Activated CD8-positive, alpha-beta T cell treated with anti-CD3 and anti-CD28 coated beads for 36 hours (primary cell): ENCODE measurements at regions not wholly inside any gene's neighbourhood (a gene's known extent, or its start where the extent isn't known, plus 50 kb on each side); places are given as distances from the start of the nearest gene placed in this dataset.

Experiments used
- ATAC-seq: fragments of 200-7000 bp; cut with Tn5 transposase; one replicate; pipeline ENCODE4 v1.10.0; 2021; ENCODE audit warnings: mild to moderate bottlenecking, moderate library complexity
- CTCF ChIA-PET: fragments of 350-600 bp; sonication (Branson Sonifier 250); formaldehyde crosslinking; loops from one replicate; lab custom pipeline; 2021; ENCODE audit warnings: antibody characterized with exemption; lab: Charles Lee
- POLR2A ChIA-PET: fragments of 350-600 bp; sonication (Branson Sonifier 250); formaldehyde crosslinking; loops from one replicate; lab custom pipeline; 2021; ENCODE audit warnings: antibody characterized with exemption; lab: Charles Lee
- DNase-seq: peaks from one replicate; pipeline ENCODE4 v3.0.0-alpha.2; 2020
- H3K27ac Mint-ChIP-seq: one replicate; pipeline ENCODE4 v1.8.0; 2021; ENCODE audit warnings: mild to moderate bottlenecking, mixed read lengths
- H3K27me3 Mint-ChIP-seq: one replicate; pipeline ENCODE4 v1.8.0; 2021; ENCODE audit warnings: mixed read lengths
- H3K36me3 Mint-ChIP-seq: one replicate; pipeline ENCODE4 v1.8.0; 2021; ENCODE audit warnings: low read depth, mixed read lengths
- H3K4me1 Mint-ChIP-seq: one replicate; pipeline ENCODE4 v1.8.0; 2021; ENCODE audit warnings: low read depth, mixed read lengths
- H3K4me3 Mint-ChIP-seq: one replicate; pipeline ENCODE4 v1.8.0; 2021; ENCODE audit warnings: mild to moderate bottlenecking, moderate library complexity, mixed read lengths
- H3K9me3 Mint-ChIP-seq: one replicate; pipeline ENCODE4 v1.8.0; 2021; ENCODE audit warnings: mixed read lengths
- intact Hi-C: fragments of 100-400 bp; cut with micrococcal nuclease; formaldehyde crosslinking; loops from one replicate; pipeline ENCODE4 v1.10.0; 2022
- TF ChIP-seq, protein P1 (sequence below): fragments of 200-600 bp; IDR thresholded peaks from one replicate; pipeline ENCODE4 v1.8.0; 2022; ENCODE audit warnings: antibody characterized with exemption, mild to moderate bottlenecking

DNA sequence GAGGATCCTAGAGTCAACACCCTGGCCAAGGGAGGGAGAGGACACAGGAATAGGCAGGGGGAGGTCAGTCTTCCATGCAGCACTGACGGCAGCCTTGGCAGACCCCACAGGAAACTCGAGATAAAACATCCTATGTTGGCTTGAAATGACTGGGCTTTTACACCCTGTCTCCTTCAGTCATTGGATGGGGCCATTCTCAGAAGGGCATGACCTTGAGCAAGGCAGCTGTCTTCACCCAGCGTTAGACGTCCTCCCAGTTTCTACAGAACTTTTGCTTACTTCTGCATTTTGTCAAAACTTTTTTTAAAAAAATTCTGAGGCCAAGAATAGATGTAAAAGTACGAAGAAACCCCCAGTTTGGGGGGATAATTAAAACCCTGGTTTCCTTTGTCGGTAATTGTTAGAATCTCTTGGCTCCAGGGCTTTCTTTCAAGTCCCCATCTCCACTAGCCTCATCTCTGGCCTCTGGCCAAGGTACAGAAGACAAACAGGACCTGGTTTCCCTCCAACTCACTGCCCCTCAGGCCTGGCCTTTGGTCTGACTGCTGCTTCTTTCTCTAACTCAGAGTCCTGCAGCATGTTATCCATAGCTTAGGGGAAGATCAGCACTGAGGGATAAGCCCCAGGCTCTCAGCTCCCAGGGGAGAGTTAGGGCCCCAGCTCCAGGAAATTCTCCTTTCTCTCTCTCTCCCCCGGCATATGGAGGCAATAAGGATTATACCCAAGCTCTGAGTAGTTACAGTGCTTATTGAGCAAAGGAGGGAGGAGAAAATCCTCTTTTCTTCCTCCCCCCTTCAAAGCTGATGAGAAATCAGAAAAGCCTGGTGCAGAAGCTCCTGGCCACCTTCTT, 51.6 kb upstream of the KCND3 start:
- Mint-ChIP-seq H3K36me3 (no peaks in the 10 kb centered on the region), H3K4me3 (no peak overlapping the region), H3K27ac (no peak overlapping the region), H3K4me1 (no peaks in the 10 kb centered on the region), H3K9me3 (no peaks in the 10 kb centered on the region), H3K27me3 (peaks cover 7% of the 10 kb centered on the region)
- intact Hi-C loops, result no loop called here
- CTCF ChIA-PET, result no interaction called here
- TF ChIP-seq, protein P1, sequence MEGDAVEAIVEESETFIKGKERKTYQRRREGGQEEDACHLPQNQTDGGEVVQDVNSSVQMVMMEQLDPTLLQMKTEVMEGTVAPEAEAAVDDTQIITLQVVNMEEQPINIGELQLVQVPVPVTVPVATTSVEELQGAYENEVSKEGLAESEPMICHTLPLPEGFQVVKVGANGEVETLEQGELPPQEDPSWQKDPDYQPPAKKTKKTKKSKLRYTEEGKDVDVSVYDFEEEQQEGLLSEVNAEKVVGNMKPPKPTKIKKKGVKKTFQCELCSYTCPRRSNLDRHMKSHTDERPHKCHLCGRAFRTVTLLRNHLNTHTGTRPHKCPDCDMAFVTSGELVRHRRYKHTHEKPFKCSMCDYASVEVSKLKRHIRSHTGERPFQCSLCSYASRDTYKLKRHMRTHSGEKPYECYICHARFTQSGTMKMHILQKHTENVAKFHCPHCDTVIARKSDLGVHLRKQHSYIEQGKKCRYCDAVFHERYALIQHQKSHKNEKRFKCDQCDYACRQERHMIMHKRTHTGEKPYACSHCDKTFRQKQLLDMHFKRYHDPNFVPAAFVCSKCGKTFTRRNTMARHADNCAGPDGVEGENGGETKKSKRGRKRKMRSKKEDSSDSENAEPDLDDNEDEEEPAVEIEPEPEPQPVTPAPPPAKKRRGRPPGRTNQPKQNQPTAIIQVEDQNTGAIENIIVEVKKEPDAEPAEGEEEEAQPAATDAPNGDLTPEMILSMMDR, result no peak
- ATAC-seq (no peak), DNase-seq (no peak)
- POLR2A ChIA-PET, result no interaction called here

DNA sequence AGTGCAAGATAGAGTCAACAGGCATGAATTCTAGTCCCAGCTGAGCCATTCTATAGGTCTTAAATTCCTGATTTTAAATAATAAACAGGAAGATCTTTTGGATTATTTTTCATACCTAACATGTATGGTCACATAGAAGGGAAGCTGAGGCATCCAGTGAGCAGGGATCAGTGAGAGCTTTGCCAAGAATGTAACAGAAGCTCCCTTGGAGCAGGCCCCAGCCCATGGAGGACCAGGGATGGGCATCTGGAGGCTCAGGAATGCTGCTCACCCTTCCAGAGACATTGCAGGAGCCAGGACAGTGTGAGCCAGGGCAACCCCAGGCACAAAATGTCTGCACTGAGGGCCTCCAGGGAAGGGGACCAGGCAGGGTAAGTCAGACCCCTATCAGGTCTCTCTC, 54.4 kb upstream of the KCND3 start:
- TF ChIP-seq, protein P1, result no peak
- peaks cover 5% of the 10 kb centered on the region for H3K27me3 Mint-ChIP-seq
- no peaks in the 10 kb centered on the region for H3K36me3 Mint-ChIP-seq
- H3K4me3 Mint-ChIP-seq, result no peak overlapping the region
- ATAC-seq, result no peak
- H3K4me1 Mint-ChIP-seq, result no peaks in the 10 kb centered on the region
- ChIA-PET CTCF (no interaction called here), POLR2A (no interaction called here)
- H3K27ac Mint-ChIP-seq, result no peak overlapping the region
- intact Hi-C loops, result no loop called here
- no peaks in the 10 kb centered on the region for H3K9me3 Mint-ChIP-seq
- no peak for DNase-seq

DNA sequence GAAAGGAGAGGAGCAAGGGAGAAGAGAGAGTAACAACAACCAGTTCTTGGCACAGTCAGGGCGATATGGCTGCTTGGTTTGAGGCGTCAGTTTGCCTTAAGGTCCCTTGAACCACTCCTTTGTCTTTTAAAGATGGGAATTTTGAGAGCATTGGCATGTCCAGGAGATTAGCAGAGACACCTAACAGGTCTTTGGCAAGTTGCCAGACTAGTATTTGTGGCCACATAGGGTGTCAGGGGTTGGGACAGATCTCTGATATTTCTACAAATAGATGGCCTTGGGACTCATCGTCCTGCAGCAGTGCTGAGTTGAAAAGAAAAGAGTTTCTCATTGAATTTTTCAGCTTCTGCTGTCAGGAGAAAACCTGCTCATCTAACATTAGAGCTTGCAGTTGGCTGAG, 55.3 kb upstream of the KCND3 start:
- H3K4me1 Mint-ChIP-seq, result no peaks in the 10 kb centered on the region
- POLR2A ChIA-PET, result no interaction called here
- DNase-seq (no peak), ATAC-seq (no peak)
- H3K36me3 Mint-ChIP-seq, result no peaks in the 10 kb centered on the region
- H3K9me3 Mint-ChIP-seq, result no peaks in the 10 kb centered on the region
- no peak overlapping the region for H3K4me3 Mint-ChIP-seq
- CTCF ChIA-PET, result no interaction called here
- intact Hi-C loops, result no loop called here
- H3K27ac Mint-ChIP-seq, result no peak overlapping the region
- TF ChIP-seq, protein P1, result no peak
- H3K27me3 Mint-ChIP-seq, result peaks cover 5% of the 10 kb centered on the region

DNA sequence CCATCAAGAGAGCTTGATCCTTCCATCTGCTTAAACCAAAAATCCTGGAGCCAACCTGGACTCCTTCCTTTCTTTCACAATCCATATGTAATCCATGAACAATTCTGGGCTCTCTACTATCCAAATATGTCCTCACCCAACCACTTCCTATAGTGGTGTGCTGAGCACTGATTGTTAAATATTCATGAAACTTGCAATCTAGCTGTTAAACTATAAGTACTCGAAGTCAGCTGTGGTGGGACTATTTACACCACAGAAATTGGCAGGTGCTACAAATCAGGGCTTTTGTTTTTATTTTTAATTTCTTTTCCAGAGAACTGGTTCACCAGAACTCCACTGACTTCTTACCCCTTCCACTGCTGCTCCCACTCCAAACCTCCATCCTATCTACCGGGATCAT, 57.2 kb upstream of the KCND3 start:
- intact Hi-C loops, result no loop called here
- ATAC-seq (no peak), DNase-seq (no peak)
- ChIA-PET POLR2A (no interaction called here), CTCF (no interaction called here)
- Mint-ChIP-seq H3K9me3 (no peaks in the 10 kb centered on the region), H3K4me3 (no peak overlapping the region), H3K27ac (no peak overlapping the region), H3K36me3 (no peaks in the 10 kb centered on the region), H3K4me1 (no peaks in the 10 kb centered on the region), H3K27me3 (peaks cover 11% of the 10 kb centered on the region)
- TF ChIP-seq, protein P1, result no peak

DNA sequence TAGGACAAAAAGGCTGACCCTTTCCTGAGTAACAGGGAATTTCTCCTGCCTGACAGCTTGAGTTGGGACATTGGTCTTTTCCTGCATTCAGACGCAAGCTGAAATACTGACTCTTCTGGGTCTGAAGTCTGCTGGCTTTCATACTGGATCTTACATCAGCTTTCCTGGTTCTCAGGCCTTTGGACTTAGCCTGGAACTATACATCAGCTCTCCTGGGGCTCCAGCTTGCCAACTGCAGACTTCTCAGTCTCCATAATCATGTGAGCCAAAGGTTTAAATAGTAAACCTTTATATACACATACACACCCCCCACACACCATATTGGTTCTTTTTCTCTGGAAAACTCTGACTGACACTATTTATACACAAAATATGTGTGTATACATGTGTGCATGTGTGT, 59.0 kb upstream of the KCND3 start:
- POLR2A ChIA-PET, result no interaction called here

More for the DNA sequence above, 59.0 kb upstream of the KCND3 start:
- CTCF ChIA-PET, result no interaction called here
- DNase-seq, result no peak
- intact Hi-C loops, result no loop called here
- Mint-ChIP-seq H3K27me3 (peaks cover 11% of the 10 kb centered on the region), H3K36me3 (no peaks in the 10 kb centered on the region), H3K4me3 (no peak overlapping the region), H3K27ac (no peak overlapping the region), H3K4me1 (no peaks in the 10 kb centered on the region), H3K9me3 (no peaks in the 10 kb centered on the region)
- TF ChIP-seq, protein P1, result no peak
- ATAC-seq, result no peak
